Stimulated activated CD8-positive, alpha-beta memory T cell treated with anti-CD3 and anti-CD28 coated beads, Interleukin-4, amount 100 ng/mL, for 48 hours (primary cell): ENCODE measurements at regions not wholly inside any gene's neighbourhood (a gene's known extent, or its start where the extent isn't known, plus 50 kb on each side); places are given as distances from the start of the nearest gene placed in this dataset.

Source experiments
- DNase-seq: peaks from one replicate; pipeline ENCODE4 v3.0.0-alpha.2; 2020

DNA sequence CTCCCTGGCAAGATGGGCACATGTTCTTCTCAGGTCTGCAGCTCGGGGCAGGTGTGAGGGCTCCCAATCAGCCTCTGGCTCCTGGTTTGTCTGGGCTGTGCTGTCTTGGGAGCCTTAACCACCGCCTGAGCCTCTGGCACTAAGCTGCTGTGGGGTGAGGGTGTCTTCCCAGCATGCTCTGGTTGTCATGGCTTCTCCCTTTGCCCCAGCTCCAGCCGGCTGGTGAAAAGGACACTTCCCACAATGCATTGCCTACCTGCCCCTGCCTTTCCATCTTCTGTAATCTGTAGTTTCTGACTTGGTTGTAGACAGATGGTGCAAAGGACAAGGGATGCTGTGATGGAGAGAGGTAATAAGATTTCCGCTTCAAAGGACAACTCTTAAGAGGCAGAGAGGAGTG is 295.3 kb downstream of the TLE3 start:
- no peak for DNase-seq

DNA sequence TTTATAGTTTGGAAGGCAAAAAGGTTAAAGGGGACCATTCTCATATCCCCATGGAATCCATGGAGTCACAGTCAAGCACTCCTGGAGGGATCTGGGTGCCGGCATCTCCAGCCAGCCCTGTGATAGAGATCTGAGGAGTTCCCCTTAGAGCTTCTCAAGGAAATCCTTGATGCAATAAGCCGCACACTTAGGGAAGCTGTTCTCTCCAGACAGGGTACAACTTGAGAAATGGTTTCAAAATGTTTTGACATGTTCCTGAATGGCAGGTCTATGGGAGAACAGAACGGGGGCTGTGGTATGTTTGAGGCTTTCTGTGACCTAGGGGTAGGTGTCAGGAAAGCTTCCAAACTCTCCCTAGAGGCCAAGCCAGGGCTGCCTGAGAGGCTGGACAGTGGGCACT is 292.9 kb downstream of the TLE3 start:
- no peak for DNase-seq

DNA sequence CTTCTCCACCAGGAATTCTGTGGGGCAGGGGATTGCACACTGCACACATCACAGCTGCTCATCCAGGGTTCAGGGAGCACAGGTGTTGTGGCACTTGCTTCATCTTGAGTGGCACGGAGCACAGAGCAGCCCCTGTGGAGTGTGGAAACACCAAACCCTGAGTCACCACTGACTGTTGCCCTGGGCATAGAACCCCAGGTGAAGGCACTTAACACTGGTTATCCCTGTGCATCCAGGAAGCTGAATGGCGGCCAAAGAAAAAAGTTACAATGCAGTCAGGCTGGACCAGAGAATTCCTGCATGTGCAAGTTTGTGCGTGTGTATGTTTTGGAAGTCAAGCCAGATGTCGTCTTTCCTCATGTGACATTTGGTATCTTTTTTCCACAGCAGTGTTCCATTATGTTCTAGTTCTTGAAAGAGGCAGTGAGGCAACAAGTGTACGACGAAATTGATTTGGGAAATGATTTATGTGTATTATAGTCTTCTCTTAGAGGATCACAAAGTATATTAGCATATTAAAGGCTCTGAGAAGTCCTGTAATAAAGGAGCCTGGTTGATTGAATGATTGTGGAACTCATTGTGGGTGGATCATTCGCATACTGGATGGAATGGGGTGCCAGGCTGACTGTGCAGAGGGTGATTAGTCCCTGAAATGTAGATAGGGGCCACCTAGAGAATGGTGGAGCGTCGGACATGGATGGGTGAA is 292.3 kb downstream of the TLE3 start:
- no peak for DNase-seq

DNA sequence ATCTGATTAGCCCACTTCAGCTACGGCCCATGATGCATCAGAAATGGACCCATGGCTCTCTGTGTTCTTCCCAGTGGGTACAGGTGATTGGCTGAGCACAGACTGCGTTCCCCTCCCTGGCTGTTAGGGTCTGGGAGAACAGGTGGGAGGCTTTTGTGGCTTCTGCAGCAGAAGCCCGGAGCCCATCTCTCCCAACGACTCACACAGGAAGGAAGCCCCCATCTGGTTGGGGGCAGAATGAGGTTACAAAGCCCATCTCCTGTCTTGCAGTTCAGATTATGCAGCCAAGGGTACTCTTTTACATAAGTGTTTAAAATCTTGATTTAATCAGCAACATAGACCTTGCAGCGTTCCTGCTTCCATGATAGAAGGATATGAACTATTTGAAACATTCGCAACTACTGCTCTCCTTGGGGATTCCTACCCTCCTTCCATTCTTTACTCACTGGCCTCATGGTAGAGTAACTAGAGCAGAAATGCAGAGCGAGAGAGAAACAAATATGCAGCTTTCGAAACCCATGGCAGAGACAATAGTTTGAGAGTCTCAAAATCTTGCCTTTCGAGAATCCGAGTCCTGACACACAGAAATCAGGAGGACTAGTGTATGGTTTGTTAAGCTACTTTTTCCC is 291.3 kb downstream of the TLE3 start:
- no peak for DNase-seq

DNA sequence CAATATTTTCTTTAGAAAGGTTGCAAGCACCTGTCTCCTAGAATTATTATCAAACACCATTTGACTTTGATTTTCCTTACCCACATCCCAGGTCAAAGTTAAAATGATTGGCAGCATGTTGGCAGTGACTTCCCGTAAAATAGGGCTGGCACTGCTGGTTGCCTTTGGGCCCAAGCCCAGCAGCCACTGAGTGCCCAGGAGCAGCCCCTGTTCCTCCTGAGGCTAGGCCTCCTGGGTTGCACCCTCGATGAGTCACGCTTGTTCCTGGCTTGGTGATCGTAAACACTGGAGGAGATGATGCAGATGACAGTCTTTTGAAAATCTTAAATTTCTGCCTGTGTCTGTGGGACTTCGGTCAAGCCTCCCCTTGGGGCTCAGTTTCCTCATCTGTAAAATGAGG is 290.0 kb downstream of the TLE3 start:
- no peak for DNase-seq

DNA sequence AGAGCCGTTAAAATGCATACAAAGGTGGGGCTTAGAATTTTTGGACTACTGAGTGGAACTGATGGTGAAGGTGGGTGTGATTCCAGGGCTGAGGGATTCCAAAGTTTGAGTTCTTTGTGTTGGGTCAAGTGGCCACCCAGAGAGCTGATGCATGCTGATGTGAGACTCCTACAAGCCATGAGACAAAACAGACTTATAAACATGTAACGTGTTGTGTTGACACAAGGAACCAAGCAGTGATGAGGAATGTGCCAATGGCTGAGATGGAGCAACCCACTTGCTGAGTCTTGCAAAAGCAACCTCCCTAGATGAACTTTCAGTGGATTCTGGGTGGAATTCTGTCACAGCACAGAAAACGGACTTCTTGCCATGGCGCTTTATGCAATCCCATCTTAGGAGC is 289.0 kb downstream of the TLE3 start:
- no peak for DNase-seq

DNA sequence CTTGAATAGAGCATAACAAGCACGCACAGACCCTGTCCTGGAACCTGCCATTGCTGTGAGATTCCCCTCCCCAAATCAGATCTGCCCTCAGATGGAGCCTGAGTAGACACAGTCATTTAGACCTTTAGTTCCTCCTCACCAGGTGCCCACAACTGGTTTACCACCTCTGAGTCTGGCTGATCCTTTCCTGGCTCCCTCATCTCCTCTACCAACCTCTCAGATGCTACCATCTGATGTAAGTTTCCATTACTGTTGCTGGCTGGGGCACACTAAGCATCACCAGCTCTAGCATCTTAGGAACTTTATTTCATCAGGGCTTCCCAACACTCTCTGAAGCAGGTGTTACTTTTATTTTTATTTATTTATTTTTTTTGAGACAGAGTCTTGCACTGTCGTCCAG is 288.3 kb downstream of the TLE3 start:
- no peak for DNase-seq

DNA sequence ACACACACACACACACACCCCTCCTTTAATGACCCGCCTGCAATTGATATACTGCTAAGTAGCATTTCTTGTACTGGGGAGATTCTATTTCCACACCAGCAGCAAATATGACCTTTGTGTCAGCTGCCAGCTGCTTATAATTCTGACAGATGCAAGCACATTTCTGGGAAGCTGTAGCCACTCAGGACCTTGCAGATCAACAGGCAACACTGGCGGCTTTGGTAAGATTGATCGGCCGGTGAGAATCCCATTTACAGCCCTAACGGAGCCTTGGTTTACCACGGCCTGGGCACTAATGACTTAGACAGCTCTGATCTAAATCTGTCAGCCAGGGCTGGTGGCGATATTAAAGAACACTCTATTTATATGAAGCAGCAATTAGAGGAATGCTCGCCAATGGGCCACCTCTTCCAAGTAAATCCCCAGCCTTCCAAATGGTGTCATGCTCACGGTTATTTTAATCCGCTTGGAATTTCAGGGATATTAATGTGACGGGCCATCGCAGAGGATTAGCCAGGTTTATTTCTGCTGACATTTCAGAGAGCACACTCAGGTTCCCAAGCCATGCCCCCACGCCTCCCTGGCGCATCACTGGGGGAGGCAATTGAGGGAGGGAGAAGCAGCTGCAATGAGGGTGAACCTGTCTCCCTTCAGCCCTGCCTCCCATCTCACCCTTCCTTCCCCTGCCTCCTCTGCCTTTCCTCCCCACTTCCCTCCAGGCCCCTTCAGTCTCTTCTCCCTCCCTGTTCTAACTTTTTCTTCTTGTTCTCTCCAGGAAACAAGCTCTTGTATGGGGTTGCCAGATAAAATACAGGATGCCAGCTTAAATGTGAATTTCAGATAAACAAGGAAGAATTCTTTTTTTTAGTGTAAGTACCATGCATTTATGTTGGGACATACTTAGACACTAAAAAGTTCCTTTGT is 287.0 kb downstream of the TLE3 start:
- no peak for DNase-seq

DNA sequence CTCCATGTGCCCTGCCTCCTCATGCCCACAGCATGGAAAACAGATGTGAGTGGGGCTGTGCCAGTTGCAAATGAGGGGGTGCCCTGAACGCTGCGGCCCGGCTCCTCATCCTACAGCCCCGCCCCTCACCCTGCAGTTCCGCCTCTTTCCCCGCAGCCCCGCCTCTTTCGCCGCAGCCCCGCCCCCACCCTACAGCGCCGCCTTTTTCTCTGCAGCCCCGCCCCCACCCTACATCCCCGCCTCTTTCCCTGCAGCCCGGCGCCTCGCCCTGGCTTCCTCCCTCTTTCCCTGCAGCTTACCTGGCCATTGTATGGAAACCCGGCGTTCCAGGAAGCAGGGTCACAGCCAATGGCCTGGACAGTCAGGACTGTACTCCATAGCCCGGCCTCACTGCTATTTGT is 284.9 kb downstream of the TLE3 start:
- DNase-seq: no peak

DNA sequence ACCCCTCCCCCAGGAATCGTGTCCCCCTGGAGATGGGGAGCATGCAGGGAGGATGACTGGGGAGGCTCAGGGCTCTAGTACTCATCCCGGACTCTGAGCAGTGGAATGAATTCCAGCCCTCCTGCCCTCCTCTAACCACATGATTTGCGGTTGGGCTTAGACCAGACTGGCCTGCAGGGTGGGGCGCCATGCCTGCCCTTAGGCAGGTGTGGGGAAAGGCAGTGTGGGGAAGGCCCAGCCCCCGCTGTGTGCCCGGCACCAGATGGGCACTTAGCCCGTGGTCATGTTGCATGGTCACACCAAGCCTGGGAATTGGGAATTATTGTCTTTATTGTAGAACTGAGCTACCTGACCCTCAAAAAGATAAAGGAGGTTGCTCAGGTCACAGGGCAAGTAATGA is 283.8 kb downstream of the TLE3 start:
- no peak for DNase-seq

DNA sequence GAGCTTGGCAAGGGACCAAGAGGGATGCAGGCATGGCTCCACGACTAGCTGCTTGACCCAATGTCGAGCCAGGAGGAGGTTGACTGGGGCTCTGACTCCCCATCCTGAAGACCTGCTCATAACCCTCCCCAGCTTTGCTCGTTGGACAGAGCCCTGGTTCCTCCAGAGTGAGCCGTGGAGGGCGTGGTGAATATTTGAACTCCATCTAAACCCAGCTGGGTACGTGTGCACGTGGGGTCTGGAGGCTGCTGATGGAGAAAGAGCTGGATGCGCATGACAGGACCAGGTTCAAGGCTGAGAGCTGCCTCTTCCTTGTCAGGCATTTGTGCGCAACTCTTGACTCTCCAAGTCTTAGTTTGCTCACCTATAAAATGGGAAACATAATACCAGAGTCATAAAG is 282.8 kb downstream of the TLE3 start:
- no peak for DNase-seq

DNA sequence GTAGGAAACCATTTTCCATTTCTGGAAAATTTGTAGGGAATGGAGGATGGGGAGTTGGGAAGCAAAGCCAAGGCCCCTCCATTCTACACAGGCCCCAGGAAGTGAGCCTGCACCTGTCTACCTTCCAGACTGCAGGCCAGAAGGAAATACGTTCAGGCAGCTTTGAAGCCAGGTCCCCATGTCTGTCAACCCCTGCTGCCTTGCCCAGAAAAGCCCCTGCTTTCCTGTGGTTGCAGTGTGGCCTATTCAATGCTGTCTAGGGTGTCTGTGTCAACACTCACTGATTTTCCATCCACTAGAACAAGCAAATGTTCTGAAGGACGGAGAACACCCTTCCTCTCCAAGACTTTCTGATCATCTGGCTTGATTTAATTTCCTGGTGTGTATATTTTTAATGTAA is 281.9 kb downstream of the TLE3 start:
- DNase-seq: no peak

DNA sequence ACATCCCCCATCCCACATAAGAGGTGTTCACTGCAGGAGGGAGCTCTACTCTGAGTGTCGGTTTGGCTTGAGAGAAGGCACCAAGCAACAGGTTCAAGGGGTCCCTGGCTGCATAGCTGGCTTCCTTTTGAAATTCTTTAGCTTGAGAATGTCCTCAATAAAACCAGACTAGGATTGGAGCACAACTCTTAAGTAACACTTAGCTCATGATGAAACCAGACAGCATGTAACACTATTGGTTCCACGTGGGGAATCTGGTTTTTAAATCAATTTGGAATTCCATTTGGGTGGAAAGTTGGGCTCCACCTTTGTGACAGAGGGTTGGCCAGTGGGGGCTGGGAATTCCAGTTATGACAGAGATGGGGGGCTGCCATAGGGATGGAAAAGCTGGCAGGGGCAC is 281.2 kb downstream of the TLE3 start:
- DNase-seq: no peak

DNA sequence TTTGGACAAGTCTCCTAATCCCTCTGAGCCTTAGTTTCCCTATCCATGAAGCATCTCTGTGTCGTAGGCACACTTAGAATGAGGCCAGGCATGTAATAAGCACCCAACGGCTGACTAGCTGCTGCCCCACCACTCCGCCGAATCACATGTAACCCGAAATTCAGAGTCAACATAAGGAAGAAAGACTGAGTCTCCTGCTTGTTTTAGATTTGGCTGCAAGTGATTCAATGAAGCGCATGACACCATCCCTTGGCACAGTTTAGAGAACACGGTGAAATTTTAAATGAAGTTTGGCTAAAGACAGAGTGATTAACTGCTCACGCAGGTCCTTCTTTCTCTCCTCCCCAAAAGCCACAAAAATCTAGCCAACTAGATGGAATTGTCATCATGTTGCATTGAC is 279.2 kb downstream of the TLE3 start:
- DNase-seq: no peak

DNA sequence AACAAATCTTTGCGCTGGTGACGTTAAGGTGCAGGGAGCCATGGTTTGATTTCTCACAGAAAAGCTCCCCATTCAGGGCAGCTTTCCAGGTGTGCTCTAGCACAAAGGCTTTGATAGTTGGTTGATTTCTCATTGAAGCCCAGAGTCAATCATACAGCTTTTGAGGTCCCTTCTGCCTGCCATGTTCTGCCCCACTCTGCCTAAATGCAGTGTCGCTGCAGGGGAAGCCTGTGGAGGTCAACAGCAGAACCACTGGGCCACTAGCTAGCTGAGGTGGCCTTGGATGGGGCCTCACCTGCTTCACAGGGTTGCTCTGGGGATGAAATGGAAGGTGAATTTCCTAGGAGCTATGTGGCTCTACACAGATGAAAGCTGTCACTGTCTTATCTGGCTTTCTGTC is 278.3 kb downstream of the TLE3 start:
- DNase-seq: no peak

DNA sequence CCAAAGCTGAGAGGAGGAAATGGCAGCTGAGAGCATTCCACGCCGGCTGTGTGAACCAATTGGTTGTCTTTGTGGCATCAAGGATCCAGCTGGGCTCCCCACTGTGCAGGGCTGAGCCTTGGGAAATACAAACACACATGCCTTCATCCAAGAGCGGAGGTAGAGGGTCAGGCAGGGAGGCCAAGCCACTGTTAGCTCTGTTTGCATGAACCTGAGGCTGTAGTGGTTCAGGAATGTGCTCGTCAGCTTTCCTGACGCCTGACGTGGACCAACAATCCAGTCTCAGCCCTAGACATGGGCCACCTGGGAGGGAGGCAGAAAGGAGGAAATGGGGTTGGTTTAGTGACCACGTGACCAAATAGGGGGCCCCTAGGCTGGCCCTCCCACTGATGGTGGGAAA is 276.9 kb downstream of the TLE3 start:
- no peak for DNase-seq

DNA sequence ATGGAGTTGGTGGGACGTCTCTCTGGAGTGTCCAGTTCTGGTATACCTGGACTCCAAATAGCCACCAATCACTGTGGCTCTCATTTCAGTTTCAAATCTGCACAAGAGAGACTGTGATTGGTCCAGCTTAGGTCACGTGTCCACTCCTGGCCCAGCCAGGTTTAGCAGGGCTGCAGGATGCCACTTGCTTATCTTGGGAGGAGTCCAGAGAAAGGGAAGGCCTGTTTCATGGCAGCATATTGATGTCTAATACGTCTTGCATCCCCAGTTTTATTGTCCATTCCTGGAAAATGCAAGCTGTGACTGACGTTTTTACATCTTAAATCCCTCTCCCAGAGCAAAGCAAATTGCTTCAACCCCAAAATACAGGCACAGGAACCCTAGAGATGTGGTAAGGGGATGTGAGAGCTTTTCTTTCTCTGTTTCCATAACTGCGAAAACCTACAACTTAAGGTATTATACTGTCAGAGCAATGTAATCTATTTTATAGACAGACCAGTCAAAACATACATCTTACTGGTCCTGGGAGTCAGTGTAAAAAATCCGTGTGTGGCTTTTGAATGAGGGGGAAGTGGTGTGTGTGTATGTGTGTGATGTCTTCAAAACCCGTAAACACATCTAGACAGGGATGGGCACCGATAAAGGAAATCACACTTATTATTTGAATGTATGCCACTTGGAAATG is 274.4 kb downstream of the TLE3 start:
- no peak for DNase-seq

DNA sequence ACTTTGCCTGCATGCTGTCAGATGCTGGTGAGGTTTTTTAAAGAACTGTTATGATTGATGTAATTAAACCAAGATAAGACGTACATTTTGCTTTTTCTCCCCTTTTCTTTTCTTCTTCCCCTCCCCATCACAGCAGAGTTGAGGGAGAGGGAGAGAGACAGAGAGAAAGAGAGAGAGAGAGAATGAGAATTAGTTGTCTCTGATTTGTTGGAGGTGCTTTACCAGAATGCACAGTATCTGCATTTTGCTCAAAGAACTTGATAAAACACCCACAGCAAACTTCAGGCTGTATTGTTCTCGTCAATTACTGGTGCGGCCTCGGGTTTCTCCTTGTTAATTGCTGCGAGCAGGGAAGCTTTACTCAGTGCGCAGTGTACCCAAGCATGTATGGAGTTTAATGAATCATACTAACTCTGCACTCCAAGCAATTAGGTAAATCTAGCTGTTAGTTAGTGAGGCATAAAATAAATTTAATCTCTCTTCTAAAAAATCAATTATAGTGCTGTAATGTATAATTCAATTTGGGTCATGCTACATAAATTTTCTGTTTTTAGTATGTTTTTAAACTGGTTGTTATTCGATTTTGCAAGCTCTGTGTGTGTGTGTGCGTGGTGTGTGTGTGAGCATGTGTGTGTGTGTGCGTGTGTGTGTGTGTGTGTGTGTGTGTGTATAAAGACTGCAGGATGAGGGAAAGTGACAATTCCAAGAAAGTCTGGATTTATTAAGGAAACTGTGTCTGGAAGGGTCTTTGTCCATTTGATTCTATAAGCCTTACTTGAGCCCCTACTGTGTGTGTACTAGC is 273.4 kb downstream of the TLE3 start:
- DNase-seq: no peak

DNA sequence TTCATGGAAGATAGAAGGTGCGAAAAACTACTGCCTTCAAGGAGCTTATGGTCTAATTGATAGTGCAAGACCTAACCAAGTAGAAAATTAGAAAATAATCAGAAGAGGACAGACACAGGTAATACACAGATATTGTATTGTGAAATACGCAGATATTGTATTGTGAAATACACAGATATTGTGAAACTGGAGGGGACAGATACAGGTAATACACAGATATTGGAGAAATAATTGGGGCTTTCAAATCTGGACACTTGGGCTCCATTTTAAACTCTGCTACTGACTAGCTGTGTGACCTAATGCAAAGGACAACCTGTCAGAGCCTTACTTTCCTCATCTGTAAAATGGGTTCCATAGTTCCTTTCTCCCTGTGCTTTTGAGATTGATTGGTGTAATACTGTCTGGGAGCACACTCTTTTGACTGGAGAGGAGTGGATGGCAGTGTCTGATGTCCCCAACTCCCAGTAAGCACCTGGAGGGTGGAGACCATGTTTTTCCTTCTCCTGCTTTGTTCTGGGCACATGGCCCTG is 272.8 kb downstream of the TLE3 start:
- no peak for DNase-seq

DNA sequence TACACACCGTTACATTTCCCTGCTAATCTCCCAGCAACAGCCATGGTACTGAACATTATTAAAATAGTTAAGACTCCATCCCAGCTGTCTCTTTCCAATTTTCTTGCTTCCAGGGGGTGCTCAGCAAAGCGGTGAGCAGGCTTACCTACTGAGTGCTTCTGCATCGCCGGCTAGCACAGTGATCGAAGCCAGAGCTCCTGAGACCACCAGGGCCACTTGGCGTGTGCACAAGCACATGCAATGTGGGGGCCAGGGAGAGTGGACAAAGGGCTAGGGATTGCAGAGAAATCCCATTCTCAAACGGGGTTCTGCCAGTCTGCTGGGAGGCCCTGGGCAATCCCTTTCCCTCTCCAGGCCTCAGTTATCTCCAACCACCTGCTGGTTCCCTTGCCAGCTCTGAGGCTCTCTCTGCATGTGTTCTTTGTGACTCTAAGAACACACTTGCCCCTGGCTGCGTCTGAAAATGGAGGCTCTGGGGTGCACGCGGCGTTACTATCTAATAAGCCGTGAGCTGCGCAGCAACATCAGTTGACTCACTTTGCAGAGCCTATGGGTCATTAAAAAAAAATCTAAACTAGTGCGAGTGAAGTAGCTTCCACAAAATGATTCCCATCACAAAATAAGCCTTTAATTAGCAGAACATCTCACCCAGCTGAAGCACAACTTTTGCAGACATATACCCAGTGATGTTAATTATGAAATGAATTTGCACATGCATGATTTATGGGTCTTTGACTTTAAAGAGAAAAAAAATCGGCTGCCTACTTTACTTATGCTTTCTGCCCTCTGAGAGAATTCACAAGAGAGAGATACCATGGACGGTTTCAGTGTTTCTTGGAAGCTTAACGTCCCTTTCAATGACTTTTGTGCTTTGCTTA is 271.5 kb downstream of the TLE3 start:
- DNase-seq: no peak

DNA sequence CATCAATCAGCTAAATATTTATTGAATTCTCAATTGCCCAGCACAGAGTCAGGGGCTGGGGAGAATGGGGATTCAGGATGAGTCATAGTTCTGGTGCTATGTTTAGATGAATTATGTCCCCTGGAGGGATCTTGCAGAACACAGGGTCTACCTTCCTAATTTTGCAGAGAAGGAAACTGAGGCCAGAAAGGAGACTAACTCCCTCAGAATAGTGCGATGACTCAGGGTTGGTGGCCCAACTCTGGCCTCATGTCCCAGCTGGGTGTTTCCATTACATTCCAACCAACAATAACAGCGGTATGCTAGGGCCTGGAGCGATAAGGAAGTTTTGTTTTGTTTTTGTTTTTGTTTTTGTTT is 270.9 kb downstream of the TLE3 start:
- no peak for DNase-seq
